ENCODE measurements at regions not wholly inside any gene's neighbourhood (a gene's known extent, or its start where the extent isn't known, plus 50 kb on each side); places are given as distances from the start of the nearest gene placed in this dataset.

DNA sequence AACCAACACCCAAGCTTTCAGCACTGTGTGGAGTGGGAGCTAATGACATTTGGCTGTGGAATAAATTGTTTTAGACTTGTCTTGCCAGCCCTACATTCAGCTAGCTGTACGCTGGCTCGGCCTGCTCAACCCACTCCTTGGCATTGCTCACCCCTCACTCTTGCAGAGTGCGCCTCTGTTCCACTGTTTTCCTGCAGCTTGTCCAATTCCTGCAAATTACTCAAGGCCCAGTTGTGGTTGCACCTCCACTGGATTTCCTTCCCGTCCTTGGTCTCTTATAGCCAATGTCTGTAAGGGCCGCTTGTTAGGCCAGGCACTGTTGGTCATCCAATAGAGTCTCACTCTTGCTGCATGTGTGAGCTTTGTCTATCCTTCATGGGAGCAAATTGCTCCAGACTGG, 55.5 kb upstream of the ADRA1D start:
- TF ChIP-seq CTCF (IDR thresholded peaks at IDR 0.05; ENCODE audit: low read depth, low read length), result no peak
- TF ChIP-seq EZH2phosphoT487 (IDR thresholded peaks at IDR 0.05; ENCODE audit: low read depth), result no peak
